Prostate gland (tissue), 2 donors: ENCODE measurements at regions not wholly inside any gene's neighbourhood (a gene's known extent, or its start where the extent isn't known, plus 50 kb on each side); places are given as distances from the start of the nearest gene placed in this dataset.

Experiments
- DNase-seq: peaks from one replicate; pipeline ENCODE4 v3.0.0-alpha.2; 2019; ENCODE audit warnings: low spot score
- H3K27ac ChIP-seq, 2 donors: fragments of 200-600 bp; sonication (generic); 2 replicates each; pipeline ENCODE4 v1.5.1; 2017 to 2019
- H3K27me3 ChIP-seq: fragments of 200-600 bp; sonication (generic); replicated peaks from 2 replicates; pipeline ENCODE4 v1.5.1; 2019; ENCODE audit not compliant: insufficient read depth
- H3K36me3 ChIP-seq, 2 donors: fragments of 200-600 bp; sonication (generic); 1 replicate in 1 of 2; 2 replicates in 1 of 2; pipeline versions ENCODE4 v1.5.1 to v1.8.1; 2017 to 2019
- H3K4me1 ChIP-seq: fragments of 200-600 bp; sonication (generic); replicated peaks from 2 replicates; pipeline ENCODE4 v1.5.1; 2019
- H3K4me3 ChIP-seq, 2 donors: fragments of 200-600 bp; sonication (generic); 2 replicates each; pipeline ENCODE4 v1.5.1; 2017 to 2019
- H3K9me3 ChIP-seq: fragments of 200-600 bp; sonication (generic); 2 replicates; pipeline ENCODE4 v1.5.1; 2017
- POLR2A ChIP-seq: fragments of 450-650 bp; IDR thresholded peaks from one replicate; pipeline ENCODE4 v1.6.1; 2016; ENCODE audit warnings: antibody characterized with exemption, mild to moderate bottlenecking
- POLR2AphosphoS5 ChIP-seq: sonication (generic); formaldehyde crosslinking; IDR thresholded peaks from one replicate; pipeline ENCODE4 v1.6.1; 2017; ENCODE audit warnings: antibody characterized with exemption
- WGBS: methylation state at CpG from one replicate; pipeline ENCODE4 v1.1.5; 2018; 5-methylcytosine and 5-hydroxymethylcytosine counted together
- intact Hi-C: fragments of 100-400 bp; cut with DNase I; formaldehyde crosslinking; loops from one replicate; pipeline ENCODE4 v1.14.2; 2022
- TF ChIP-seq, protein P1 (sequence below), 4 experiments: fragments of 200-600 bp in 2 of 4; fragments of 450-650 bp in 2 of 4; sonication (generic) in 2 of 4; IDR thresholded peaks; 1 replicate in 3 of 4; 2 replicates in 1 of 4; pipeline ENCODE4 v1.5.1; 2016 to 2019; ENCODE audit warnings: antibody characterized with exemption in 4 of 4, mild to moderate bottlenecking in 2 of 4, moderate library complexity in 2 of 4

- intact Hi-C loops, result no loop called here
- WGBS, result 94% methylated on average over 3 of the region's 3 CpGs
Measured at GRCh38 chr18:41624460-41624859, 330.6 kb upstream of the PIK3C3 start.

GRCh38 chr18:41621177-41621576 is 333.9 kb upstream of the PIK3C3 start:
- Histone ChIP-seq H3K36me3 (no peaks in the 10 kb centered on the region), H3K4me3 (no peak overlapping the region), H3K9me3 (no peaks in the 10 kb centered on the region), H3K27ac (no peak overlapping the region), H3K27me3 (no peaks in the 10 kb centered on the region), H3K4me1 (no peaks in the 10 kb centered on the region)
- WGBS, result 50% methylated on average over 1 of the region's 1 CpG
- TF ChIP-seq POLR2A (no peak), POLR2AphosphoS5 (no peak)
- TF ChIP-seq, protein P1, sequence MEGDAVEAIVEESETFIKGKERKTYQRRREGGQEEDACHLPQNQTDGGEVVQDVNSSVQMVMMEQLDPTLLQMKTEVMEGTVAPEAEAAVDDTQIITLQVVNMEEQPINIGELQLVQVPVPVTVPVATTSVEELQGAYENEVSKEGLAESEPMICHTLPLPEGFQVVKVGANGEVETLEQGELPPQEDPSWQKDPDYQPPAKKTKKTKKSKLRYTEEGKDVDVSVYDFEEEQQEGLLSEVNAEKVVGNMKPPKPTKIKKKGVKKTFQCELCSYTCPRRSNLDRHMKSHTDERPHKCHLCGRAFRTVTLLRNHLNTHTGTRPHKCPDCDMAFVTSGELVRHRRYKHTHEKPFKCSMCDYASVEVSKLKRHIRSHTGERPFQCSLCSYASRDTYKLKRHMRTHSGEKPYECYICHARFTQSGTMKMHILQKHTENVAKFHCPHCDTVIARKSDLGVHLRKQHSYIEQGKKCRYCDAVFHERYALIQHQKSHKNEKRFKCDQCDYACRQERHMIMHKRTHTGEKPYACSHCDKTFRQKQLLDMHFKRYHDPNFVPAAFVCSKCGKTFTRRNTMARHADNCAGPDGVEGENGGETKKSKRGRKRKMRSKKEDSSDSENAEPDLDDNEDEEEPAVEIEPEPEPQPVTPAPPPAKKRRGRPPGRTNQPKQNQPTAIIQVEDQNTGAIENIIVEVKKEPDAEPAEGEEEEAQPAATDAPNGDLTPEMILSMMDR (IDR thresholded peaks at IDR 0.05), result no peak
- intact Hi-C loops, result no loop called here
- no peak for DNase-seq

More at GRCh38 chr18:41624460-41624859, 330.6 kb upstream of the PIK3C3 start:
- Histone ChIP-seq H3K27me3 (no peaks in the 10 kb centered on the region), H3K36me3 (no peaks in the 10 kb centered on the region), H3K9me3 (no peaks in the 10 kb centered on the region), H3K4me1 (no peaks in the 10 kb centered on the region), H3K27ac (no peak overlapping the region), H3K4me3 (no peak overlapping the region)
- no peak for DNase-seq
- TF ChIP-seq, protein P1 (IDR thresholded peaks at IDR 0.05), result no peak
- TF ChIP-seq POLR2A (no peak), POLR2AphosphoS5 (no peak)

- intact Hi-C loops, result no loop called here
- TF ChIP-seq POLR2A (no peak), POLR2AphosphoS5 (no peak)
- TF ChIP-seq, protein P1 (IDR thresholded peaks at IDR 0.05), result no peak
- Histone ChIP-seq H3K4me1 (no peaks in the 10 kb centered on the region), H3K36me3 (no peaks in the 10 kb centered on the region), H3K27ac (no peak overlapping the region), H3K4me3 (no peak overlapping the region), H3K9me3 (no peaks in the 10 kb centered on the region), H3K27me3 (no peaks in the 10 kb centered on the region)
- 54% methylated on average over 1 of the region's 1 CpG for WGBS
- no peak for DNase-seq
Measured at GRCh38 chr18:41618147-41618546, 336.9 kb upstream of the PIK3C3 start.

DNA sequence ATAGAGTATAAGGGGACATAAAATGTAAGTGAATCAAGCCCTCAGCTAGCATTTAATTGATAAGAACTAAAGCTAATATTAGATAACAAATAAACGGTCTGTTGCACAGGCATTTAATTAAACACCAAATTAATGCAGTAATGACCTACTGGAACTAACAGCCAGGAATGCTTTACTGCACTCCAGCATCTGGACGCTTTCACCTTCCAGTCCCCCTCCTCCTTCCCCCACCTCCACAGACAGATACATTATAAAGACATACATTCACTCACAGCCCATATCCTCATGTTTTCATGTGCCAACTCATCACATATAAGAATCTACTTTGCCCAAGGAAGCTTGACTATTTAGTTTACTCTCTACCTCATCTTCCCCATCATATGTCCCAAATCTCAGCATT is 337.4 kb upstream of the PIK3C3 start:
- DNase-seq, result no peak
- Histone ChIP-seq H3K4me1 (no peaks in the 10 kb centered on the region), H3K36me3 (no peaks in the 10 kb centered on the region), H3K4me3 (no peak overlapping the region), H3K27me3 (no peaks in the 10 kb centered on the region), H3K27ac (no peak overlapping the region), H3K9me3 (no peaks in the 10 kb centered on the region)
- intact Hi-C loops, result no loop called here
- TF ChIP-seq, protein P1 (IDR thresholded peaks at IDR 0.05), result no peak
- TF ChIP-seq POLR2AphosphoS5 (no peak), POLR2A (no peak)
- WGBS, result 23% methylated on average over 2 of the region's 2 CpGs

GRCh38 chr18:41613003-41613609 is 341.9 kb upstream of the PIK3C3 start:
- Histone ChIP-seq H3K27me3 (no peaks in the 10 kb centered on the region), H3K9me3 (no peaks in the 10 kb centered on the region), H3K4me3 (no peak overlapping the region), H3K27ac (no peak overlapping the region), H3K36me3 (no peaks in the 10 kb centered on the region), H3K4me1 (no peaks in the 10 kb centered on the region)
- WGBS, result 66% methylated on average over 6 of the region's 6 CpGs
- intact Hi-C loops, result no loop called here
- DNase-seq, result no peak
- TF ChIP-seq, protein P1 (IDR thresholded peaks at IDR 0.05), result no peak
- TF ChIP-seq POLR2A, result no peak
- no peak for TF ChIP-seq POLR2AphosphoS5
